HG02759 (cell line): ENCODE measurements at regions not wholly inside any gene's neighbourhood (a gene's known extent, or its start where the extent isn't known, plus 50 kb on each side); places are given as distances from the start of the nearest gene placed in this dataset.

Source experiments
- ATAC-seq: cut with Tn5 transposase; IDR thresholded peaks from one replicate; pipeline ENCODE4 v1.9.1; 2021; ENCODE audit warnings: mild to moderate bottlenecking, moderate library complexity; ENCODE audit not compliant: unreplicated experiment

- ATAC-seq: no peak
Observed at GRCh38 chr4:133776503-133776902, 425.1 kb downstream of the PABPC4L start.

GRCh38 chr4:133775881-133776280, 425.7 kb downstream of the PABPC4L start:
- ATAC-seq: no peak

GRCh38 chr4:133775469-133775868, 426.1 kb downstream of the PABPC4L start:
- no peak for ATAC-seq

DNA sequence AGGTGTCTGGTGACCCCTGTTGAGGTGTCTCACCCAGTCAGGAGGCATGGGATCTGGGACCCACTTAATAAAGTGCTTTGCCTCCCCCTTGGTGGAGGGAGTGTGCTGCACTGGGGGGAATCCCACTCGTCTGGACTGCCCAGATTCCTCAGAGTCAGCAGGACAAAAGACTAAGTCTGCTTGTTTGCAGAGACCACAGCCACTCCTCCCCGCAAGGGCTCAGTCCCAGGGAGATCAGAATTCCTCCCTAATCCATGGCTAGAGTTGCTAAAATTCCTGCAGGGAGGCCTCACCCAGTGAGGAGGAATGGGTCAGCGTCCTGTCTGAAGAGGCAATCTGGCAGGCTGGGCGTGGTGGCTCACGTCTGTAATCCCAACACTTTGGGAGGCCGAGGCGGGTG, 442.2 kb downstream of the PABPC4L start:
- ATAC-seq: no peak

DNA sequence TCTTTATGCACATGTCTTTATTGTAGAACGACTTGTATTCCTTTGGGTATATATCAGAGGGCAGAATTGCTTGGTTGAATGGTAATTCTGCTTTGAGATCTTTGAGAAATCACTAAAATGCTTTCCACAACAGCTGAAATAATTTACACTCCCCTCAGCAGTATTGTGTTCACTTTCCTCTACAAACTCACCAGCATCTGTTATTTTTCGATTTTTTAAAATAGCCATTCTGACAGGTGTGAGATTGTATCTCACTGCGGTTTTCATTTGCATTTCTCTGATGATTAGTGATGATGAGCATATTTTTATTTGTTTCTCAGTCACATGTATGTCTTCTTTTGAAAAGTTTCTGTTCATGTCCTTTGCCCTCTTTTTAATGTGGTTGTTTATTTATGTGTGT, 459.8 kb downstream of the PABPC4L start:
- no peak for ATAC-seq

DNA sequence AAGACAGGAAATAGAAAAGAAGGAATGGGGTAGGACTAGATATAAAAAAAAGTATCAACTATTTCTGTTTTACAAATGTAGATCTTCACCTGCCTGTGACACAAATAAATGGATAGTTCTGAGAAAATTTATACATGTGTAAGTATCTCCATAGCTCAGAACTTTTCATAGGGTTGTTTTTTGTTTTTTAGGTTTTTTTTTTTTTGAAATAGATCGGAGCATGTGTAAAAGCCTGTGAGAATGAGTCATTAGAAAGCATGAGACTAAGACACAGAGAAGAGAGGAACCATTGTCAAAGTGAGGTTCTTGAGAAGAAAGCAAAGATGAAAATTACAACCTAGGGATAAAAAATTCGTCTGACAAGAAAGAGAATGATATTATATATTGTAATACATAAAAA, 481.6 kb downstream of the PABPC4L start:
- no peak for ATAC-seq

DNA sequence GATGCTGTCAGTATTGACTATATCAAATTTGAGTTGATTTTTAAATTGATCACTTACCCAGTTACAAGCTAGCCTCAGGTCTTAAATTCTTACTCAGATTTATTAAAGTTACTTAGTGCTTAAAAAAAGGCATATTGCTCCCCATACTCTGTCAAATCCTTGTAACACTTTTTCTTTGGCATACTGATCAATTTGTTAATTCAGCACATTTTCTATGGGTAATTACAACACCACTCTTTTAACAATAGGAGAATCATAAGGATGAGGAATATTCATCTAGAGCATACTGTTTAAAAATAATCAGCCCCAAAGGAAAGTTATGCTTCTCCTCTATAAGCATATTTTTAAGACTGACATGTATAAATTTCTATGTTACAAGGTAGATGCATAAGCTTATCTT, 482.5 kb downstream of the PABPC4L start:
- no peak for ATAC-seq

DNA sequence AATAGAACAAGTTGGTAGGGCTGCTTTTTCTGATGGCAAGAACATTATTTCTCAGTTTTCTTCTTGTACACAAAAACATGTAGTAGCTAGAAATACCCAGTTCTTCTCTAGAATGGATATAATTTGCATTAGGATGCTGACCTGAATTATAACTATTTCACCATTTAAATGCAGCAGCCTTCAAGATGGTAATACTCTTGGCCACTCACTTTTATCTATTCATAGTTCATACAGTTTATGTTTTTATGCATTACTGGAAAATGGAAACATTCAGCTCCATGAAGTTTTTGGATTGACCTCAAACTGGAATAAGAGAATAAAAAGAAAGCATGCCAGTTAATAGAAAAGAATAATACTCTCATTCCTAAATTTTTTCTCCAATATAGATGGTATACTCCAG, 487.4 kb downstream of the PABPC4L start:
- ATAC-seq: no peak

- ATAC-seq: no peak
Observed at GRCh38 chr4:133713340-133713739, 488.2 kb downstream of the PABPC4L start.

DNA sequence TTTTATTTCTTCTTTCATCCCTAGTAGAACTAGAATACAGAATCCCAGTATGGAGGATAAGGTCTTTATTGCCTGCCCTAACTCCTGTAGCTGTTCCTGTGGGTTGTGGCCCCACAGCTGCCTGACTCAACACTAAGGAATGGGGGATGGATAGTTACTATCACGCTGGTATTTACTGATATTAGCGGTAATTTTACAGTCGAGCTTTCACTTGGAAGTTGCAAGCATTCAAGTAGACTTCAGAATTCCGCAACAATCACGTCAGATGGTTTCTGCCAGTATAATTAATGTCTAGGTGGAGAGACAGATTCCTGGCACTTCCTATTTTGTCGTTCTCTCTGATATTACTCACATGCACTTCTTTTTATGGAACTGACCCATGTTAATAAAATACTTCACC, 489.8 kb downstream of the PABPC4L start:
- ATAC-seq: no peak

GRCh38 chr4:133694416-133694815, 507.2 kb downstream of the PABPC4L start:
- ATAC-seq: no peak

- no peak for ATAC-seq
Observed at GRCh38 chr4:133683967-133684366, 517.6 kb downstream of the PABPC4L start.

DNA sequence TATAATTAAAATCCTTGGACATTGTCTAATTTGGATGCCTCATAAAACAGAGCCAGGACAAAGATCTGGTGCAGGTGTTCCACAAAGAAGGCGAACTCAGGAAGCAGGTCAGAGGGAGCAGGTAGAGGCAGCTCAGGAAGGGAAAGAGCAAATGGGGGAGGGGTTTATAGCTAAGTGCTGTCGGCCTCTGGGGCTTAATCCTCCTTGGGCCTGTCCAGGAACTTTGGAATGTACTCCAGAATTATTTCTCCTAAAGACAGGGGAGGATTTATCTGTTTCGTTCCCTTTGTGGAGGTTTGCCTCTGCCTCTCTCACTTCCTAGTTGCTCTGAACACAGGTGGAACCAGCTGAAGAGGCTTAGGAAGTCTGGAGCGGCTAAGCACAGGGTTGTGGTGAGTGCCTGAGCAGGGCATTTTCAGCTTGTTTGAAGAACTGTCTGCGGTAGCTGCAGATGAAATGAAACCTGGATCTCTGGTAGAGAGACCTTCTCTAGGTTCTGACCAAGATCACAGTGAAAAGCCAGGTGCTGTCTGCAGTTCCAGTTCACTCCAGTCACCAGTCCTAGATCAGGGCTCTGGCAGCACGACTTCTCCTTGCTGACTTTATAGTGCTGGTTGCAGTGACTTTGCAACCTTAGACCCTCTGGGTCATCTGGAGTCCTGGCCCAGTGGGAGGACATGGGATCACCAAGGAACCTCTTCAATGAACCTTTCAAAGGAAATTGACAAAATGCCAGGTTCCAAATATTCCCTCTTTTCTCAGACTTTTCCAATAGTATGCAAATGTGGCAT, 519.2 kb downstream of the PCDH10 start:
- ATAC-seq: no peak

GRCh38 chr4:133647206-133647605, 498.1 kb downstream of the PCDH10 start:
- no peak for ATAC-seq

- no peak for ATAC-seq
Observed at GRCh38 chr4:133641191-133641590, 492.1 kb downstream of the PCDH10 start.

DNA sequence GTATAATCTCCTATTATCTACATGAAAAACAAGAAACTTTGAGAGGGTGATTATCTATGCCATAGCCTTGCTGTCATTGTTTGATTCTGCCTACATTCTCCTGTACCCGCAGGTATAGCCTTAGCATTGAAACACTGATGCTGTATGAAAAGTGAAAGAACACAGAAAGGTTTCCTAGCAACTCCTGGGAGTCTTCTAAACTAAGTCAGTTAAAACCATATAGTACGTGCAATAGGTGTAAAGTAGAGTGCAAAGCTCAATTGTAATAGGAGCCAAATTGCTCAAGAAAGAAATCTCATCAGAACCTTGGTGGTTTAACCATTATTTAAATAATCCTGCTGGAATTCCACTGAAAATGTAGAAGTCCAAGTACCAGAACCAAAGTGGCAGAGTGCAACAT, 489.7 kb downstream of the PCDH10 start:
- ATAC-seq: no peak

DNA sequence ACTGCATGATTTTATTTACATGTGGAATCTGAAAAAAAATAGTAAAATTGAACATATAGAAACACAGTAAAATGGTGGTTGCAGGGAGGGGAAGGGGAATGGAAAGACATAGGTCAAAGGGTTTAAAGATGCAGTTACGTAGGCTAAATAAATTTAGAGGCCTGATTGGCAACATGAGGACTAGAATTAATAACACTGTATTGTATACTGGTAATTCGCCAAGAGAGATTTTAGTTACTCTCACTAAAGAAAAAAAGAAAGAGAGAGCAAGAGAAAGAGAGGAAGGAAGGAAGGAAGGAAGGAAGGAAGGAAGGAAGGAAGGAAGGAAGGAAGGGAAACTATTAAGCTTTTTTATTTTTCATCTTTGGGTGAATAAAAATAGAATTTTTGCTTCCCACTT, 488.1 kb downstream of the PCDH10 start:
- ATAC-seq: no peak

DNA sequence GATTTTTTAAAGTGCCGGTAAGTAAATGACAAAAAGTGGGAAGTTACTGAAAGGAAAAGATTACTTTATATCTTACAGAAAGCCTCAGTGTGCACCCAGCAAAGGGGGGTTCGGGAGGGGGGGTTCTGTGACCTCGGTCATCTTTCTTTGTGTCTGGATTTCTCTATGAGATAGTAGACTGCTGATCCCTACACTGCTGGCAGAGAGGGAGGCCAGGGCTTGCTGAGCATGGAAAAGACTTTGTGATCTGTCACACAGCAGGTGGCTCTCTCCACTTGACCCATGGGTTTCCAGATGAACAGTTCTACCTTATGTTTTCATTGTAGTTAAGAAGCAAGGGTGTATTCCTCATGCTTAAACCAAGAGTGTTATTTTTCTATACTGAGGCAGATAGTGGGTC, 475.6 kb downstream of the PCDH10 start:
- ATAC-seq: no peak

DNA sequence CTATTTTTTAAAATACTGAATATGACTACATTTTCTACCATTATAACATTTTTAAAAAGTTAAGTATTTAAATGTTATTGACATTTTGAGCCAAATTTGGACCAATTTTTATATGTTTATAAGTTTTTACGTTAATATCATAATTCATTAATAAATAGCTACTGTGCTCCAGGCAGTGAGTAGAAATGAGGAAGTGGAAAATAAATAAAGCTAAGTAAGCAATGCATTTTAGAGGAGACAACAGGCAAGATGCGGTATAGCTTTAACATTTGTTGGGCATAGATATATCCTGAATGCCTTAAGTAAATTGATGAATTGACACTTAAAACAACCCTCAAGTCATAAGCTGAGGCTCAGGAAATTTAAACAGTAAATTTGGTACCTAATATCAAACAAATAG, 474.8 kb downstream of the PCDH10 start:
- ATAC-seq: no peak

- no peak for ATAC-seq
Observed at GRCh38 chr4:133621628-133622027, 472.5 kb downstream of the PCDH10 start.

- no peak for ATAC-seq
Observed at GRCh38 chr4:133620555-133620954, 471.5 kb downstream of the PCDH10 start.

- ATAC-seq: no peak
Observed at GRCh38 chr4:133618963-133619362, 469.9 kb downstream of the PCDH10 start.

GRCh38 chr4:133600008-133600407, 450.9 kb downstream of the PCDH10 start:
- ATAC-seq: no peak
